Nephron progenitor cell (in vitro differentiated cells): ENCODE measurements at regions not wholly inside any gene's neighbourhood (a gene's known extent, or its start where the extent isn't known, plus 50 kb on each side); places are given as distances from the start of the nearest gene placed in this dataset.

Source experiments
- DNase-seq: peaks from one replicate; pipeline ENCODE4 v3.0.0; 2021
- H3K27ac Mint-ChIP-seq: 2 replicates; pipeline ENCODE4 v1.8.0; 2021; ENCODE audit warnings: mild to moderate bottlenecking, moderate library complexity, mixed read lengths
- H3K27me3 Mint-ChIP-seq: 2 replicates; pipeline ENCODE4 v1.8.0; 2021; ENCODE audit warnings: mild to moderate bottlenecking, low read depth, mixed read lengths; ENCODE audit not compliant: poor library complexity
- H3K36me3 Mint-ChIP-seq: 2 replicates; pipeline ENCODE4 v1.8.0; 2021; ENCODE audit warnings: low read depth, mixed read lengths
- H3K4me1 Mint-ChIP-seq: 2 replicates; pipeline ENCODE4 v1.8.0; 2021; ENCODE audit warnings: mixed read lengths
- H3K4me3 Mint-ChIP-seq: 2 replicates; pipeline ENCODE4 v1.8.0; 2021; ENCODE audit warnings: mild to moderate bottlenecking, moderate library complexity, mixed read lengths
- H3K9me3 Mint-ChIP-seq: 2 replicates; pipeline ENCODE4 v1.8.0; 2021; ENCODE audit warnings: mild to moderate bottlenecking, moderate library complexity, mixed read lengths
- CTCF ChIP-seq: fragments of 200-600 bp; sonication (generic); IDR thresholded peaks from 2 replicates; pipeline ENCODE4 v1.5.0; 2021; ENCODE audit warnings: antibody characterized with exemption

GRCh38 chr17:69609473-69610305 is 195.2 kb downstream of the MAP2K6 start:
- peaks cover 32% of the 10 kb centered on the region for H3K4me1 Mint-ChIP-seq
- peak; percentile 8 for DNase-seq

DNA sequence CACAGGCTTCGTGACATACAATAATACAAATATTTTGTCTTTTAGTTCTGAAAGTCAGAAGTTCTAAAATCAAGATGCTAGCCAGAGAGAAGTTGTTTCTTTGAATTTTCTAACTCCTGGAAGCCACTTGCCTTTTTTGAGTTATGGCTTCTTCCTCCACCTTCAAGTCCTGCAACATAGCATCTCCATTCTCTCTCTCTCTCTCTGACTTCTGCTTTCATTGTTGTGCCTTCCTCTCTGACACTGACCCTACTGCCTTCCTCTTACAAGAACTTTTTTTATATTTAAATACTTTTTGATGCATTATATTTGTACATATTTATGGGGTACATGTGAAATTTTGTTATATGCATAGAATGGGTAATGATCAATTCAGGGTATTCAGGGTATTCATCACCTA is 205.9 kb downstream of the MAP2K6 start:
- H3K36me3 Mint-ChIP-seq = no peaks in the 10 kb centered on the region
- H3K4me1 Mint-ChIP-seq = no peaks in the 10 kb centered on the region
- H3K27ac Mint-ChIP-seq = no peak overlapping the region
- TF ChIP-seq CTCF = no peak
- DNase-seq = no peak
- peaks cover 4% of the 10 kb centered on the region for H3K27me3 Mint-ChIP-seq
- H3K9me3 Mint-ChIP-seq = peaks cover 48% of the 10 kb centered on the region
- no peak overlapping the region for H3K4me3 Mint-ChIP-seq

More at GRCh38 chr17:69609473-69610305, 195.2 kb downstream of the MAP2K6 start:
- no peak overlapping the region for H3K27ac Mint-ChIP-seq
- H3K27me3 Mint-ChIP-seq = peaks cover 6% of the 10 kb centered on the region
- no peaks in the 10 kb centered on the region for H3K36me3 Mint-ChIP-seq
- H3K9me3 Mint-ChIP-seq = peaks cover 11% of the 10 kb centered on the region
- no peak overlapping the region for H3K4me3 Mint-ChIP-seq
- TF ChIP-seq CTCF = peak; percentile 51

DNA sequence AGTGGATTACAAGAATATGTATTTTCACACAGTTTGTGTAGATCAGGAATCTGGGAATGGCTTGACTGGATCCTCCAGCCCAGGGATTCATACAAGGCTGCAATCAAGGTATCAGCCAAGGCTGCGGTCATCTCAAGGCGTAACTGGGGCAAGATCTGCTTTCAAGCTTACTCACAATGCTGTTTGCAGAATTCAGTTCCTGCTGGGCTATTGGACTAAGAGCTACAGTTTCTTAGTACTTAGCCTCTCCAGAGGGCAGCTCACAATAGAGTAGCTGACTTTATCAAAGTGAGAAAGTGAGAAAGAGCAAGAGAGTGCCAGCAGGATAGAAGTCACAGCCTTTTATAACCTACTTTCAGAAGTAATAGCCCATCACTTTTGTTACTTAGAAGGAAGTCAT is 211.0 kb downstream of the MAP2K6 start:
- no peak for DNase-seq
- Mint-ChIP-seq H3K36me3 (no peaks in the 10 kb centered on the region), H3K27ac (no peak overlapping the region), H3K9me3 (peaks cover 20% of the 10 kb centered on the region), H3K27me3 (peaks cover 4% of the 10 kb centered on the region), H3K4me3 (no peak overlapping the region), H3K4me1 (no peaks in the 10 kb centered on the region)
- TF ChIP-seq CTCF = no peak

DNA sequence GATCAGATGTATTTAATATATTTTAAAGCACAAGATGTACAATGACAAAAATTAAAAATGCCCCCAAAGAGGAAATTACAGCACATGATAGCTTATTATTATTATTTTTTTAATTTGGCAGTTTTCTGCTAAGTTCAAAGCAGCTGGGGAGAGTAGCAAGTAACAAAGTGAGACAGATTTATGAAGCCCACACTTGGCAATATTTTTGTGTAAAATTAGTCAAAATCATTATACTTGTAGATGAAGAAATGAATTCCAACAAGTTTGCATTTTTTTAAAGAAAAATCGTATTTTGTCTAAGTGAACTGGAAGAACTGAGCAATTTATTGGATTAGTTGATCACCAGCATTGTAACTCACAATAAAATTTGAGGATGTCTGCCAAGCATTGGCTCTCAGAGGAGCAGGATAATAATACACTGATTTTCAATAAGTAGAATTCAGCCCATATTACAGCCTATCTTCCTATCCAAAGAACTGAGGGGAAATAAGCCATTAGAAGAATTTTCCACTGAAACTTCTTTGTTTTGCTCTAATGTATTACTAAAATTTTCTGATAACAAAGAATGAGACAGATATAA is 215.6 kb downstream of the MAP2K6 start:
- Mint-ChIP-seq H3K4me1 (no peaks in the 10 kb centered on the region), H3K4me3 (no peak overlapping the region)

DNA sequence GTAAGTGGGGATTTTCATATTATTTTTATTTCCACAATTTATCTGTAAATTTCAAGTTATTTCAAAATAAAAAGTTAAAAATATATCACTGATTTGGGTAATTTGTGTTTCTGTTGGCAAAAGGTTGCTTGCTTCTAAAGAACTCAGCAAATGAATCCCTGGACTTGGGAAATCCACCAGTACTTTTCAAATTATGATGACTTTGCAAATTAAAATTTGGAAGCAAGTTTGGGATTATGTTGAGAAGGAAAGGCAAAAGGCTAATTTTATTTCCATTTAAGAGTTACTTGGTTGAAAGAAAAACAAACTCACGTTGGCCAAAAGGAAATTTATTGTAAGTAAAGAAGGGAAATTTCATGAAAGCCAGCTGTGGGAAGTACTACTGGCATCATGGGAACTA is 220.3 kb downstream of the MAP2K6 start:
- Mint-ChIP-seq H3K9me3 (peaks cover 17% of the 10 kb centered on the region), H3K4me3 (no peak overlapping the region), H3K27me3 (peaks cover 9% of the 10 kb centered on the region), H3K4me1 (no peaks in the 10 kb centered on the region), H3K27ac (no peak overlapping the region), H3K36me3 (no peaks in the 10 kb centered on the region)
- DNase-seq = no peak
- TF ChIP-seq CTCF = no peak

More for the DNA sequence above, 215.6 kb downstream of the MAP2K6 start:
- Mint-ChIP-seq H3K9me3 (peaks cover 21% of the 10 kb centered on the region), H3K27ac (no peak overlapping the region), H3K36me3 (no peaks in the 10 kb centered on the region), H3K27me3 (peaks cover 4% of the 10 kb centered on the region)
- DNase-seq = no peak
- no peak for TF ChIP-seq CTCF
